GM18519 (cell line): ENCODE measurements at regions not wholly inside any gene's neighbourhood (a gene's known extent, or its start where the extent isn't known, plus 50 kb on each side); places are given as distances from the start of the nearest gene placed in this dataset.
A peak's percentile ranks its signal among the peaks of the same experiment; 100 is the strongest.
"Not testable (repeated sequence)": the region's sequence is repeated elsewhere in the genome, so short reads cannot be mapped to it uniquely, and the experiment has no call there.

Experiments
- ATAC-seq: cut with Tn5 transposase; IDR thresholded peaks from one replicate; pipeline ENCODE4 v1.9.1; 2021; ENCODE audit warnings: mild to moderate bottlenecking, moderate library complexity; ENCODE audit not compliant: unreplicated experiment, low FRiP score

DNA sequence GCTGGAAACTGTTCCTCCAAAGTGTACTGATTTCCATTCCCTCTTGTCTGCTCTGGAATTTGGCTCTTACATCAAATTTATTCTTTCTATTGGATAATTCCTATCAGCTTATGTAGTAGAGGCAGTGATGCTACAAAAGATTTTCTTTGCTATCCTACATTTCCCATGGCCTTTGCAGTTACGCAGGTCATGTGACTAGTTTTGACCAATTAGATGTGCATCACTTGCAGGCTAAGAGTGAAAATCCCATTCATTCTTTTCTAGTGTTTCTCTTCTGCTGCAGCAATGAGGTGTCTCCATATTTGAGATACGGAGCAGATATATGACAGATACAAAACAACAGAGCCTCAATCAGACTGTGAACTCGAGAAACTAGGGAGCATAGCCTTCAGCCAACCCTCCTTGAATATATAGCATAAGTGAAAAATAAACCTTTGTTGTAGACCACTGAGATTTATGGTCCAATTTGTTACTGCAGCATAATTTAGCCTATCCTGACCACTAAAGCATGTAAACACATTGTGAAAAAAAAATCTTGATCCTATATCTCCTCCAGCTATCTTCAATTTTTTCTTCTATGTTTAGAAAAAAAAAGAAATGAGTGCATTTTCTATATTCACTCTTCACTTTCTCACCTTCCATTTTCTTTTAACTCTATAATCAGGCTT lies 102.0 kb downstream of the HNMT start:
- ATAC-seq, result no peak

DNA sequence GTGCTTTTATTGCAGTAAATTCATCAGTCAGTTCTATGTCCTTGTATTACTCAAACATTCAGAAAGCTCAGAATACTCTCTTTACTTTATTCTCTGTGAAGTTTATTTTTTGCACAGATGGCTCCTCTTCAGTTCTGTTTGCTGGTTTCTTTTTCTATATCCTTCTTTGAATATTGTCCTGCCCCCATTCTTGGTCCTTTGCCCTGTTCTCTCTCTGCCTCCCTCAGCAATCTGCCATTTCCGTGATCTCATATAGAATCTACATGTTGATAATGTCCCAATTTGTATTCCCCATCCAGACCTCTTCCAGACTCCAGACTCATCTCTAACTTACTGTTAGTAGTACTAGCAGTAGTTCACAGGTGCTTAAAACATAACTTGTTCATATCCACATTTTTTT lies 102.6 kb downstream of the HNMT start:
- ATAC-seq, result no peak

DNA sequence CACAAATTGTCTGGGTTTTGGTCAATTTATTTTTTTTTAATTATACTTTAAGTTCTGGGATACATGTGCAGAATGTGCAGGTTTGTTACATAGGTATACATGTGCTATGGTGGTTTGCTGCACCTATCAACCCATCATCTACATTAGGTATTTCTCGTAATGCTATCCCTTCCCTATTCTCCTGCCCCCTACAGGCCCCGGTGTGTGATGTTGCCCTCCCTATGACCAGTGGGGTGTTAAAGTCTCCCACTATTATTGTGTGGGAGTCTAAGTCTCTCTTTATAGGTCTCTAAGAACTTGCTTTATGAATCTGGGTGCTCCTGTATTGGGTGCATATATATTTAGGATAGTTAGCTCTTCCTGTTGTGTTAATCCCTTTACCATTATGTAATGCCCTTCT lies 104.4 kb downstream of the HNMT start:
- ATAC-seq, result not testable (repeated sequence)

DNA sequence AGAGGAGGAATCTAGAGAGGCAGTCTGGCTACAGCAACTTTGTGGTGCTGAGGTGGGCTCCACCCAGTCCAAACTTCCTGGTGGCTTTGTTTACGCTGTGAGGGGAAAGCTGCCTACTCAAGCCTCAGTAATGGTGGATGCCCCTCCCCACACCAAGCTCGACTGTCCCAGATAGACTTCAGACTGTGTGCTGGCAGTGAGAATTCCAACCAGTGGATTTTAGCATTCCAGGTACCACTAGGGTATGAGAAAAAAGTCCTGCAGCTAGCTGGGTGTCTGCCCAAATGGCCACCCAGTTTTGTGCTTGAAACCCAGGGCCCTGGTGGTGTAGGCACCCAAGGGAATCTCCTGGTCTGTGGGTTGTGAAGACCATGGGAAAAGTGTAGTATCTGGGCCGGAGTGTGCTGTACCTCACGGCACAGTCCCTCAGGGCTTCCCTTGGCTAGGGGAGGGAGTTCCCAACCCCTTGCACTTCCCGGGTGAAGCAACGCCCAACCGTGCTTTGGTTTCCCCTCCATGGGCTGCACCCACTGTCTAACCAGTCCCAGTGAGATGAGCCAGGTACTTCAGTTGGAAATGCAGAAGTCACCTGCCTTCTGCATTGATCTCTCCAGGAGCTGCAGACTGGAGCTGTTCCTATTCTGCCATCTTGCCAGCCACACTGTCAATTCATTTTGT lies 106.9 kb downstream of the HNMT start:
- ATAC-seq, result not testable (repeated sequence)

DNA sequence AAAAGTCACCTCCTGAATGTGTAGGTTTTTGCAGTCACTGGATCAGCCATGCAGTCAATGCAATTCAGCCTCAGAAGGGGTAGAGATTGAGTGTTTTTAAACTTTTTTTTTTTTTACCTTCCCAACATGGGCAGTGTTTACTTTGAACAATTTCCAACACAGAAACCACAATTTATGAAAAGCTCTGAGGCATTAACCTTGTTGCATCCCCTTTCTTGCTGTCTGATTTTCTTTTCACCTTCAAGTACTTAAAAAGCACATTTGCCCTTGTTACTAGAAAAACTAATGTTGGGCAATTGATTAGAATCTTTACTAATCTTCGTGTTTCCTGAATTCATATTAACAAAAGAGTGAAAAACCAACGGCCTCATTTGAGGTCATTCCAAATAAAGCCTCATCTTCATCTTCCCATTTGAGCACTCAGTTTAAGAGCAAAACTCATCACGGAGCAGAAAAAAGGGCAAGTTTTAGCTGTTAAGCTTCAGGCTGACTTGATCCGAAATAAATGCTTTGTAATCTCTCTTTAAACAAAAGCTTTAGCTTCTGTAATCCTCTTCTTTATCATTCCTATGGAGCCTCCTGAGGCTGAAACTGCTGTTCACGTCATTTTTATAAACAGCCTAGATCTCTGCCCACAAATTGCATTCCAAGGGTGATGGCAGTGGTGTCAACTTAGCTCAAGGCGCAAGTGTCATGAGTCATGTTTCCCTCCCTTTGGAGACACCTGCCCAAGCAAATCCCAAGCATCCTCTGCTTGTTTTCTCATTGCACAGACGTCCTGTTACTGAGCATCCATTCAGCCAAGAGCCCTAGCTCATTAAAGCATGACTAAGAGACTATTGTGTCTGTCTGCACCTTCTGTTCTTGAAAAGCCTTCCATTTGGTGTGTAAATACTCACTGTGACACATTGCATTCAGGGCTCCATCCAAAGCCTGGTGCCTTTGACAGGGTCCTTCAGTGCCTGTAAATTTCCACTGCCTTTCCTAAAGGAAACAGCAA lies 107.7 kb downstream of the HNMT start:
- ATAC-seq, result no peak

DNA sequence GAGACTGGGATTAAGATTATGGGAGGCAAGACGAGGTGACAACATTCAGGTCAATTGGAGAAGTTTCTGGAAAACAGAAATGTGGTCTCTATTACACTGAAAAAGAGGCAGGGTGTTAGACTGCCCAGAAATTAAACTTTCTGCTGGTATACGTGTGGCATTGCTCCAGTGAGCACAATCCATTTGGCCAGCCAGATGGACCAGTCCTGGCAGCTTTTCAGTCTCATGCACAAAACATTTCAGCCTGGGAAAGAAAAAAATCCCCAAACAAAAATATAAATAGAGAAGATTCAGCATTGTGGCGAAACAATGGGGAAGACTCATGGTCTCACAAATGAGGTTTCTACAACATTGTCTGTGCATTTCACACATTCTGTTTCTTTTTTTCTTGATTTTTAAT lies 113.9 kb downstream of the HNMT start:
- ATAC-seq, result no peak

DNA sequence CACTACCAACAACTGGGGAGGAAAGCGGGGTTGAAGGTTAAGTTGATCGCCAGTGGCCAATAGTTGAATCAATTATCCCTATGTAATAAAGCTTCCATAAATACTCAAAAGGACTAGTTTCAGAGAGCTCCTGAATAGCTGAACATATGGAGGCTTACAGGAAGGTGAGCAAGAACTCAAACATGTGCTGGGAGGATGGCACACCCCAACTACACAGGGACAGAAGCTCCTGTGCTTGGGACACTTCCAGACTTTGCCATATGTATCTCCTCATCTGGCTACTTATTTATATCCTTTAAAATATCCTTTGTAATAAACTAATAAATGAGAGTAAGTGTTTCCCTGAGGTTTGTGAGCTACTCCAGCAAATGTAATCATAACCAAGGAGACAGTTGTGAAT lies 115.7 kb downstream of the HNMT start:
- no peak for ATAC-seq

DNA sequence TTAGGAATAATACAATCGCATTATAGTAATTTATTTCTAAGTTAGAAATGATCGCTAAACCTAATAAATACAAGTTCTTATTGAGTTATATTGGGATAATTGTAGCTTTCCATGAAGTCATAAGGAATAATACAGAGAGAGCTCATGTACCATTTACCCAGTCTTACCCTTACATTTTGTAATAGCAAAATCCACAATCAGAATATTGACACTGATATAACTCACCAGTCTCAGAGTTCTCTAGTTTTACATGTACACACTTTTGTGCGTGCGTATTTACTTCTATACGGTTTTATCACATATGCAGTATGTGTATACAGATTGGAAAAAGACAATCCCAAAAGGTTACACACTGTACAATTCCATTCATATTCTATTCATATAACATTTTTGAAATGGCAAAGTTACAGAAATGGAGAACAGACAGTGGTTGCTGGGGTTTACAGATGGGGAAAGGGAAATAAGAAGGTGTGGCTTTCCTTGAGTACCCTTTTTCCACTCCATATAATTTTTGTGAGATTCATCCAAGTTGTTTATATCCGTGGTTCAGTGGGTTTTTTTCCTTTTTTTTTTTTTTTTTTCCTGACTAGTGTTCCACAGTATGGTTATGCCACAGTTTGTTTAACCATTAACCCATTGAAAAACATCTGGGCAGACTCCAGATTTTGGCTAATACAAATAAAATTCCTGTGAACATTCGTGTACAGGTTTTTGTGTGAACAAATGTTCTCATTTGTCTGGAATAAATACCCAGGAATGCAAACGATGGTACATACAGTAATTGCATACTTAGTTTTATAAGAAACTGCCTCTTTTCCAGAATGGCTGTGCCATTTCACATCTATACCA lies 117.2 kb downstream of the HNMT start:
- no peak for ATAC-seq

DNA sequence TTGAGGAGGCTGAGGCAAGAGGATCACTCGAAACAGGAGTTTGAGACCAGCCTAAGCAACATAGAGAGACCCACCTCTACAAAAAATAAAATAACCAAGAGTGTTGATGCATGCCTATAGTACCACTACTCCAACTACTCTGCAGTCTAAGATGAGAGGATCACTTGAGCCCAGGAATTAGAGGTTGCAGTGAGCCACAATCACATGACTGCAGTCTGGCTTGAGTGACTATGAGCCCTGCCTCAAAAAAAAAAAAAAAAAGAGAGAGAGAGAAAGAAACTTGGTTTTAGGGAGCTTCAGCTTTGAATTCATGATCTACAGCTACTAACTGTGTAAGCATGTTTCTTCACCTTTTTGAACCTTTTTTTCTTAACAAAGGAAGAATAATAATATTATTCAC lies 119.9 kb downstream of the HNMT start:
- ATAC-seq, result no peak

DNA sequence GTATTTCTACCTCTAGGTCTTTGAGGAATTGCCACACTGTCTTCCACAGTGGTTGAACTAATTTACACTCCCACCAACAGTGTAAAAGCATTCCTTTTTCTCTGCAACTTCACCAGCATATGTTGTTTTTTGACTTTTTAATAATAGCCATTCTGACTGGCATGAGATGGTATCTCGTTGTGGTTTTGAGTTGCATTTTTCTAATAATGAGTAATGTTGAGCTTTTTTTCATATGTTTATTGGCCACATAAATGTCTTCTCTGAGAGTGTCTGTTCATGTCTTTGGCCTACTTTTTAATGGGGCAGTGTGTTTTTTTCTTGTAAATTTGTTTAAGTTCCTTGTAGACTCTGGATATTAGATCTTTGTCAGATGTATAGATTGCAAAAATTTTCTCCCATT lies 121.2 kb downstream of the HNMT start:
- not testable (repeated sequence) for ATAC-seq

DNA sequence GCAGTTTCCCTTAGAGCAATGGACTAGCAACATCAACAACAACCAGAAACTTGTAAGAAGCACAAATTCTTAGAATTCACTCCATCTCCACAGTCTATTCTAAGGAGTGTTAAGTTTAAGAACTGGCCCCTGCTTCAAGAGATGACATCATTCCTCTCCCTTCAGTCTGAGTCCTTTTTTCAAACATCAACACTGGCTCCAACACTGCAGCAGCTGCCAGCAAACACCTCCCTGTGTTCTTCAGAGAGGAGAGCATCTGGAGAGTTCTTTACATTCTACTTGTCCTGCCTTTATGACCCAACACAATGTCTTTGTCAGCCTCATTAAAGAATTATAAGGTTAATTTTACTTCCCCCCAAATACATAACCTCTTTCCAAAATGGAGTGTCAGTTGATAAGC lies 122.3 kb downstream of the HNMT start:
- no peak for ATAC-seq

DNA sequence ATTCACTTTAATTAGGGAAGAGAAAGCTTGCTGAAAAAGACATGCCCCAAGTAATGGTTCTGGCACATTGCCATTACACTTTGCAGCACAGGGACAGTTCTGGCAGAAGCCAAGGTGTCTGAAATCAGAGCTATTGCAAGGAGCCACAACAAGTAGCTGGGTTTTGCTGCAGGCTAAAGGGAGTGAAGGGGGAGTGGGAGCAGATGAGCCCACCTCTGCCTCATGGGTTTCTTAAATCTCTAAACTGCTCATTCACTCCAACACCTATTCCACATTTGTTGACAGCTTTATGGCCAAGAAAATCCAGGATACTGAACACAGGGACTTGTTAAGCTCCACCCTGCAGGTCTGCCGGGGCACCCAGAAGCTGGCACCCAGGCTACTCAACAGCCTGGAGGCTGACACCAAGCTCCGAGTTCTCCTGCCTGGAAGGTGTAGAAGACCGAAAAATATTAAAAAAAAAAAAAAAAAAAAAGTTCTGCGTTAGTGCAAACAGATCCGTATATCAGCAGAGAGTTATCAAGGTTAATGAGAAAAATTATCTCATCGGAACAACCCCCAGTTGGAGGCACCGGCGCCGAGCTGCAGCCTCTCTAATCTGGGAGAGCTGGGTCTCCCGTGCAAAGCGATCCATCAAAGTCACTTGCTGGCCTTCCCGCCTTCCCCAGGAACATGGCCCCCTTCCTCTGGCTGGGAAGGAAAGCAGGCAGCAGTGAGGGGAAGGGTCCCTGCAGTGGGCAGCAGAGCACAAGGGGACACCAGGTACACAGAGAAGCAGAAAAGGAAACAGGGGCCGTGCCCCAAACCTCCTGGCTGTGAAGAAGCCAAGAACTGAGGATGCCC lies 123.7 kb downstream of the HNMT start:
- no peak for ATAC-seq

DNA sequence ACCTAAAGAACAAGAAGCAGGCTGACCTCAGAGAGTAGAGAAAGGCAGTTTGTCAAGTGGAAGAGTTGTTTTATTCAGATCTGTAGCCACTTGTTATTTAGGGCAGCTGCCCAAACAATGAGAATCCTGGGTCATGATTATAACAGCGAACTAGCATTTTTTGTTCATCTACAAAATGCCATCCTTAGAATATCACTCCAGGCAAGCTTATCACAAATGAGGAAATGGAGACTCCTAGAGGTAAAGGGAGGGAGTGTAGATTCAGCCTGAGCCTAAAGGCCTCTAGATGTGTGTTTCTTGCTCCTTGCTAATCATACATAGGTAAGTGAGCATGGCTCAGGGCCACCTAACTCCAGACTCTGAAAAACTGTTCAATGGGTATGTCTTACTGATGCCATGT lies 126.1 kb downstream of the HNMT start:
- peak; percentile 93 for ATAC-seq

DNA sequence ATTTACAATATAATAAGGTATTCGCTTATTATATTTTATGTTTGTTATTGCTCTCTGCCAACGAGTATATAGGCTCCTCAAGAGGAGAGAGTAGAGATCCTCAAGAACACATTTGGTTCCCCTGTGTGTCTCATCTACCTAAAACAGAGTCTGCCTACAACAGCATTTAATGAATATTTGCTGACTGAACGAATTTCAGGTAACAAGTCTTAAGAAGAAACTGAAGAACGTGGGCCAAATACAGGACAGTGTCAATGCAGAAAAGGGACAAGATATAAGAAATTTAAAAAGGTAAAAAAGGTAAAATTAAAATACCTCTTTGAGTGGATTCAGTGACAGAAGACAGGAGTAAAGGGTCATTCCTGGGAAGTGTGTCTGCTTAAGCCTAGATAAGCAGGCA lies 129.2 kb downstream of the HNMT start:
- ATAC-seq, result no peak

DNA sequence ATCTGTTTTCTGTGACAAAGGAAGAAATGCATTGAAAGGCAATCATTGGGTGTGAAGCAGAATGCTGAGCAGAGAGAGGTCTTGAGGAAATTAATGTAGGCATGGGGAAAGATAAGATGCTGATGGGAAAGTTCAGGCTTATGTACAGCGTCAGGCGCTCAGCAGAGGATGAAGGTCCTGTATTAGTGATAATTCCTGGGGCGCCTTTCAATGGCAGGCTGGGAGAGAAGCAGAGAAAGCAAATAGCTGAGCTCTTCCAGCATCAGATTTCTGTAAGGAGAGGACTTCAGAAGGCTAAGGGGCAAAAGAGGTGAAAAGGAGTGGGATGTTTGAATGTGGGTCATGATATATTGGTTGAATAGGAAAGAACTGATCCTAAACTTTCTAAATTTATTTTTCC lies 129.8 kb downstream of the HNMT start:
- no peak for ATAC-seq

DNA sequence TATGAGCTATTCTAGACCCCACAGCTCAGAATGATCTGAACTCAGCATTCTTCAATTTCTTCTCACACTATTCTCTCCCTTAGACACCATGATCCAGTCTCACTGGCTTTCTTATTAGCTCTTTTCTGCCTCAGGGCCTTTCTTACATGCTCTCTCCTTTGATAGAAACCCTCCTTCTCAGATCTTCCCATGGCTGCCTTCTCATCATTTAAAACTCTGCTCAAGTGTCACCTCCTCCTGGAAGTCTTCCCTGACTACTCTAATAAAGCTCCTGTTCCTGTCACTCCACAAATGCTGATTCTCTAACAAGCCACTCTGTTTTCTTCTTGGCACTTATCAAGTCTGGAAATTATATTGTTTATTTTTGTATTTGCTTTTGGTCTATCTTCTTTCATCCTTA lies 131.1 kb downstream of the HNMT start:
- no peak for ATAC-seq

DNA sequence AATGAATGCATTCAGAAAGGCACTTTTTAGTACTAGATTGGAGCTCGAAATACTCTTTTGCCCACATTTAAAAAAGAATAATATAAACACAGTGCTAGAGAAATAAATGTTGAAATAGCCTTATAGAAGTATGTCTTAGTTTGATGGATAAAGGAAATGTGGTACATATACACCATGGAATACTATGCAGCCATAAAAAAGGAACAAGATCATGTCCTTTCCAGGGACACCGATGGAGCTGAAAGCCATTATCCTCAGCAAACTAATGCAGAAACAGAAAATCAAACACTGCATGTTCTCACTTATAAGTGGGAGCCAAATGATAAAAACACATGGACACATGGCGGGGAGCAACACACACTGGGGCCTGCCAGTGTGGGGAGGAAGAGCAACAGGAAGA lies 135.0 kb downstream of the HNMT start:
- not testable (repeated sequence) for ATAC-seq

DNA sequence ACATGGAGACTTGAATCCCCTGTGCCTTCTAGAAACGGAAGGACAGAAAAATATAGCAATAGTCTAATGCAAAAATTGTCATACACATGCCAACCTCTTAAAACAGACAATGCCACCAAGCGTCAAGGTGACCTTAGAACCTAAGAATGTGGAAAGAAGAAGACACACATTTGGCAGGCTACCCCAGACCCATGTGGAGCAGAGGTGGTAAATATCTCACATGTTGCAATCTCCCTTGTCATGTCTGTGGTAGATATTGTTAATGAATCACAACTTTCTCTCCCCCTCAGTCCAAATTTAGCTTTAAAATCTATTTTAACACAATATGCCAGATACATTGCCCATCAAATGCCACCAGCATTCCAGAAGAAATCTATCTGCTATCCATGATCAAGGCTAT lies 137.4 kb downstream of the HNMT start:
- ATAC-seq, result no peak

DNA sequence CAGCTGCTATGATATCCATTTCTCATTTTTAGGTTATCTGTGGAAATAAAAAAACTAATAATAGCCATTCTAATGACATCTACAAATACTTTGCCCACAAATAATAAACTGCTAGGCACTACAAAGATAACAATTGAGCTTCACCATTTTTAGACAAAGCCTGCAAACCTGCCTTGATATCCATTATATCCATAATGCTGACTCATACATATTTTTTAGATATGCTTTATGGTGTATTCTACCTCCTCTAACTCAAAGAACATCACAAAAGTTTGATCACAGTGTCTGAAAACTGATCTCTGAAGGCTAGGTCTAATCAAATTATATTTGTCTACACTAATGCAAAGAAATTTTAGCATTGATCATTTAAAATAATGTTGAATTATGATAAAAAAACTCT lies 138.4 kb downstream of the HNMT start:
- no peak for ATAC-seq

DNA sequence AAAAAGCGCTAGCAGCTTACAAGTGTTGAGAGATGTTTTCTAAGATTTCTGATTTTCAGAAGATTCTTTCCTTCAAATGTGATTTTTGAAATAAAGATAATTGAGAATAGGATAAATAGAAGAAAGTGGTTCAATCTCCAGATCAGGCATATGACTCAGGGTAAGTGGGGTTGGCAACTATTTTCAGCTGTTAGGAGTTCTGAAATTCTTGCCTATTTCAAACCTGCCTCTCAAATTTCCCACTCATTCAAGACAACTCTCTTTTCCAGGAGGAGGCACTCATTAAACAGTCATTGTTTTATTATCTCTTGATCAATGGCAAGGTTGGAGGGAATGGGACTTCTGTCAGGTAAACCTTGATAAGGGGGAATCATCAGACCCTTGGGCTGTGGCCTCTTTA lies 138.9 kb downstream of the HNMT start:
- ATAC-seq, result no peak
